ENCODE measurements at regions not wholly inside any gene's neighbourhood (a gene's known extent, or its start where the extent isn't known, plus 50 kb on each side); places are given as distances from the start of the nearest gene placed in this dataset.

DNA sequence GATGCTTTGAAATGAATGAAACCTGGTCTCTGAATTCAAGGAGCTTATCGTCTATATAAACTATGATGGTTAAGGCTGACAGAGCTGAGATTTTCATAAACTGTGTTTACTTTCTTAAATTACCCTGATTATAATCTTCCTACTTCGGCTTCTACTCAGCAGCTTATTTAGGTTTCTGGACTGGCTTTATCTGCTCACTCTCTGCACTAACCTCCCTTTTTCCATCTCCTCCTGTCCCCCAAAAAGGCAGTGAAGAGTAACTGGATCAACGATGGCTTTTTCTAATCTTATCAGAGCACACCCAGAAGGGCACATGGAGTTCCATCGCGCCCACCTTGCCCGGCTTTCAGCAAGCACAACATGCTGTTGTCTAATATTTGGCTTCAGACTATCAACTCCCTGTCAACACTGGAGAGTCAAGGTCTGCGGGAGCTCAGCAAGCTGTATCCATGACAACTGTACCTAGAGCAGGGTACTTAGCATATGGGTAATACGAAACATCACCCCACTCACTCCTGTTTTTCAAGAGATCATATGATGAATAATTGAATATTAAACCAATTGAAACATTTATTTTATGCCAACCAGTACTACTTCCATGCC is 417.3 kb downstream of the GABRB3 start:
- Histone ChIP-seq H3K27ac (no peak overlapping the region), H3K9me3 (no peaks in the 10 kb centered on the region), H3K36me3 (no peaks in the 10 kb centered on the region), H3K27me3 (replicated peaks; ENCODE audit: insufficient read depth) (no peaks in the 10 kb centered on the region), H3K4me3 (no peak overlapping the region), H3K4me1 (ENCODE audit: control insufficient read depth in 1 of 2, low read depth in 2 of 2) (no peaks in the 10 kb centered on the region)
- ATAC-seq (ENCODE audit: insufficient number of reproducible peaks, low FRiP score, low read depth) (no peak), DNase-seq (ENCODE audit: low spot score) (no peak)
- TF ChIP-seq, protein P1, sequence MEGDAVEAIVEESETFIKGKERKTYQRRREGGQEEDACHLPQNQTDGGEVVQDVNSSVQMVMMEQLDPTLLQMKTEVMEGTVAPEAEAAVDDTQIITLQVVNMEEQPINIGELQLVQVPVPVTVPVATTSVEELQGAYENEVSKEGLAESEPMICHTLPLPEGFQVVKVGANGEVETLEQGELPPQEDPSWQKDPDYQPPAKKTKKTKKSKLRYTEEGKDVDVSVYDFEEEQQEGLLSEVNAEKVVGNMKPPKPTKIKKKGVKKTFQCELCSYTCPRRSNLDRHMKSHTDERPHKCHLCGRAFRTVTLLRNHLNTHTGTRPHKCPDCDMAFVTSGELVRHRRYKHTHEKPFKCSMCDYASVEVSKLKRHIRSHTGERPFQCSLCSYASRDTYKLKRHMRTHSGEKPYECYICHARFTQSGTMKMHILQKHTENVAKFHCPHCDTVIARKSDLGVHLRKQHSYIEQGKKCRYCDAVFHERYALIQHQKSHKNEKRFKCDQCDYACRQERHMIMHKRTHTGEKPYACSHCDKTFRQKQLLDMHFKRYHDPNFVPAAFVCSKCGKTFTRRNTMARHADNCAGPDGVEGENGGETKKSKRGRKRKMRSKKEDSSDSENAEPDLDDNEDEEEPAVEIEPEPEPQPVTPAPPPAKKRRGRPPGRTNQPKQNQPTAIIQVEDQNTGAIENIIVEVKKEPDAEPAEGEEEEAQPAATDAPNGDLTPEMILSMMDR (IDR thresholded peaks at IDR 0.05), result no peak

DNA sequence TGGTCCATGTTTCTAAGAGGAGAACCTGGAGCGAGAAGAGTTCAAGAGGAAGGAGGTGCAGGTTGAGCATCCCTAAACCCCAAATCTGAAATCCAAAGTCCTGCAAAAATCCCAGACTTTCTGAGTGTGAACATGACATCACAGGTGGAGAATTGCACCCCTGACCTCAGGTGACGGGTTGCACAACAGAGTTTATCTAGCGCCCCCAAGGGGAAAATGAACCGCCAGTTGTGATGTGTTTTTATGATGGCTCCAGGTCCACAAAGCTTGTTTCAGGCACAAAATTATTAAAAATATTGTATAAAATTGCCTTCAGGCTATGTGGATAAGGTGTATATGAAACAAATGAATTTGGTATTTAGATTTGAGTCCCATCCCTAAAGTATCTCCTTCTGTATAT is 420.0 kb downstream of the GABRB3 start:
- H3K27me3 ChIP-seq (replicated peaks; ENCODE audit: insufficient read depth), result no peaks in the 10 kb centered on the region
- no peaks in the 10 kb centered on the region for H3K36me3 ChIP-seq
- TF ChIP-seq, protein P1 (IDR thresholded peaks at IDR 0.05), result no peak
- H3K4me1 ChIP-seq (ENCODE audit: control insufficient read depth in 1 of 2, low read depth in 2 of 2), result no peaks in the 10 kb centered on the region
- ATAC-seq (ENCODE audit: insufficient number of reproducible peaks, low FRiP score, low read depth) (no peak), DNase-seq (ENCODE audit: low spot score) (no peak)
- no peak overlapping the region for H3K27ac ChIP-seq
- no peaks in the 10 kb centered on the region for H3K9me3 ChIP-seq
- H3K4me3 ChIP-seq, result no peak overlapping the region

DNA sequence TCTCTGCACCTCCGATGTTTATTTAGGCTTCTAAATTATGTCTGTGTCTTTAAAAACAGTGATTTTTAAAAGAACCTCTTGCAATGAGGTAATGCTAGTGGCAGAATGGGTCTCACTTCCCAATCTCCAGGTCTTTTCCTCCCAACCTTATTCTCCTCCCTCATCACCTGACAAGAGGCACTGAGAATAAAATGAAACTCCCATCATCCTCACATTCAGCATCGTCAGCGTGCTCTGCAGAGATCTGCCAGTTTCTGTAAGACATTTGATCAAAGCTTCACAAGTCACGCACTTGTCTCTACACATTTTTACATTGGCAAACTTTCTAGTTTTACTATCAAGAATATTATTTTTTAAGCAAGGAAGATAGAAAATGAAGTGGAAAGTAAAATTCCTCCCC is 420.5 kb downstream of the GABRB3 start:
- Histone ChIP-seq H3K9me3 (no peaks in the 10 kb centered on the region), H3K27ac (no peak overlapping the region), H3K27me3 (replicated peaks; ENCODE audit: insufficient read depth) (no peaks in the 10 kb centered on the region), H3K4me1 (ENCODE audit: control insufficient read depth in 1 of 2, low read depth in 2 of 2) (no peaks in the 10 kb centered on the region), H3K36me3 (no peaks in the 10 kb centered on the region), H3K4me3 (no peak overlapping the region)
- ATAC-seq (ENCODE audit: insufficient number of reproducible peaks, low FRiP score, low read depth) (no peak), DNase-seq (ENCODE audit: low spot score) (no peak)
- TF ChIP-seq, protein P1 (IDR thresholded peaks at IDR 0.05), result no peak

DNA sequence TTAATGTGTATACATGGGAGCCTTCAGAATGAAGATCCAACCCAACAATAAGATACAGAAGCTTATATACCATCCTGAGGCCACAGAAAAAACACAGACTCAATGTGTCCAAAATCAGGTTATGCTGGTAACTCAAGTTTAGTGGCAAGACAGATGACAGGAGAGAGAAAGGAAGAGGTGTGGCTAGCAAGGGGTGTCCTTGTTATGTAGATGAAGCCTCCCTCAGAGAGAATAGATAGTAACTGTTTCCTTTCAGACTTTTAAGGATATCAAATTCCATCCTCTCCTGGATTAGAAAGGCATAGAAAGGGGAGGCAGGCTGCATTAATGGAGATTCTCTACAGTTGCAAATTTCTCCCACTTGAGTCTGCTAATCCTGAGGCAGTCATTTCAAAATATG is 447.4 kb downstream of the GABRB3 start:
- H3K27me3 ChIP-seq (replicated peaks; ENCODE audit: insufficient read depth), result no peaks in the 10 kb centered on the region
- H3K9me3 ChIP-seq, result no peaks in the 10 kb centered on the region
- ATAC-seq (ENCODE audit: insufficient number of reproducible peaks, low FRiP score, low read depth) (no peak), DNase-seq (ENCODE audit: low spot score) (no peak)
- no peak overlapping the region for H3K27ac ChIP-seq
- no peak overlapping the region for H3K4me3 ChIP-seq
- TF ChIP-seq, protein P1 (IDR thresholded peaks at IDR 0.05), result no peak
- no peaks in the 10 kb centered on the region for H3K36me3 ChIP-seq
- H3K4me1 ChIP-seq (ENCODE audit: control insufficient read depth in 1 of 2, low read depth in 2 of 2), result no peaks in the 10 kb centered on the region

DNA sequence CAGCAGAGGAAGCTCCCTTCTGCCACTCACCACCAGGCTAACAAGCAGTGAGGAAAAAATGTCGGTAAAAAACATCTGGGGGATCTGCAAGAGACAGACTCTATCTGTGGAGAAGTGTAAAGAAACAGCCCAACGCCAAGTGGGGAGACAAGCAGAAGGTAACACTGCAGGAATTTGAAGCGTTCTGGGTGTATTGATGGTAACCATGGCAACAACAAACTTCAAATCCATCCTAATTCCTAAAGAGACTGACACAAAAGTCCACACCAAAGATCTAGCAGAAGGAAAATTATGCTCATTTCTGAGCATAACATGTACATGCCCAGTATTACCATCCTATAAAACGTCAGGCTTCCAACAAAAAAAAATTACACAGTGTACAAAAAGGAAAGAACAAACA is 449.3 kb downstream of the GABRB3 start:
- ATAC-seq (ENCODE audit: insufficient number of reproducible peaks, low FRiP score, low read depth), result no peak
- no peaks in the 10 kb centered on the region for H3K4me1 ChIP-seq (ENCODE audit: control insufficient read depth in 1 of 2, low read depth in 2 of 2)
- no peaks in the 10 kb centered on the region for H3K36me3 ChIP-seq
- no peaks in the 10 kb centered on the region for H3K27me3 ChIP-seq (replicated peaks; ENCODE audit: insufficient read depth)
- TF ChIP-seq, protein P1 (IDR thresholded peaks at IDR 0.05), result no peak
- H3K27ac ChIP-seq, result no peak overlapping the region
- H3K4me3 ChIP-seq, result no peak overlapping the region
- no peaks in the 10 kb centered on the region for H3K9me3 ChIP-seq
- no peak for DNase-seq (ENCODE audit: low spot score)

Measured in thoracic aorta (tissue), 2 donors.